ENCODE measurements at regions not wholly inside any gene's neighbourhood (a gene's known extent, or its start where the extent isn't known, plus 50 kb on each side); places are given as distances from the start of the nearest gene placed in this dataset.
"Not testable (repeated sequence)": the region's sequence is repeated elsewhere in the genome, so short reads cannot be mapped to it uniquely, and the experiment has no call there.

DNA sequence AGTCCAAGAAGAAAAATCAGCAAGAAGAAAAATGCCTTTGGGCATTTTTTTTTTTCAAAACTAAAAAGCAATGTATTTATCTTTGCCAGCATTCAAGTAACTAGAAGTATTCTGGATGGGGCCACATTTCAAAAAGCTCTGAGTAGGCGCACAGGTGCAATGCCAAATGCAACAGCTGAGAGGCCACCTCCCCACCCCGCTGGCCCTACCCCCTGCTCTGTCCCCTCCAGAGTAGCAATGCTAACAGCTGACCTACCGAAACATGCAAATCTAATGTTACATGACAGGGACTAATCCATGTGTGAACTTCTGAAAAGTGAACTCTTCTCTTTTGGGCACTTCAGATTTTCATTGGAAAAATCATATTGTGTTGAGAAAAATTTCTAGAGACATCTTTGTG, 153.7 kb upstream of the SLC38A2 start:
- DNase-seq (ENCODE audit: insufficient read length, low spot score): no peak
- no peak for FAIRE-seq

DNA sequence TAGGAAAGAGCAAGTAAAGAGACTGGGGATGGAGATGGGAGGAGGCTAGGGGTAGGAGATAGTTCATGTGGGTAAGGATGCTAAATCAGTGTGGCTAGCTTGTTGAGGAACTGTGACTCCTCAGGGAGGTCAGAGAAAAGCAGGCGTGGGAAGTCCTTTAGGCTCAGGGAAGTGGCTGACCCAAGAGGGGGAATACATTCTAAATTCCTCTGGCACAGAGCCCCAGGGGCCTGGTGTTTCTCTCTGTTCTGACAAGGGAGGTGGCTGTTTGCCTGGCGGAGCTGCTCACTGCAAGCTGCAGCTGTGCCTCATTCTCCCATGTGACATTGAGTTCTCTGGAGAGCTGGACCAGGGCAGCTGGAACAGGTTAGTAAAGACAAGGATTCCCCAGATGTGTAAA, 152.2 kb upstream of the SLC38A2 start:
- no peak for FAIRE-seq

DNA sequence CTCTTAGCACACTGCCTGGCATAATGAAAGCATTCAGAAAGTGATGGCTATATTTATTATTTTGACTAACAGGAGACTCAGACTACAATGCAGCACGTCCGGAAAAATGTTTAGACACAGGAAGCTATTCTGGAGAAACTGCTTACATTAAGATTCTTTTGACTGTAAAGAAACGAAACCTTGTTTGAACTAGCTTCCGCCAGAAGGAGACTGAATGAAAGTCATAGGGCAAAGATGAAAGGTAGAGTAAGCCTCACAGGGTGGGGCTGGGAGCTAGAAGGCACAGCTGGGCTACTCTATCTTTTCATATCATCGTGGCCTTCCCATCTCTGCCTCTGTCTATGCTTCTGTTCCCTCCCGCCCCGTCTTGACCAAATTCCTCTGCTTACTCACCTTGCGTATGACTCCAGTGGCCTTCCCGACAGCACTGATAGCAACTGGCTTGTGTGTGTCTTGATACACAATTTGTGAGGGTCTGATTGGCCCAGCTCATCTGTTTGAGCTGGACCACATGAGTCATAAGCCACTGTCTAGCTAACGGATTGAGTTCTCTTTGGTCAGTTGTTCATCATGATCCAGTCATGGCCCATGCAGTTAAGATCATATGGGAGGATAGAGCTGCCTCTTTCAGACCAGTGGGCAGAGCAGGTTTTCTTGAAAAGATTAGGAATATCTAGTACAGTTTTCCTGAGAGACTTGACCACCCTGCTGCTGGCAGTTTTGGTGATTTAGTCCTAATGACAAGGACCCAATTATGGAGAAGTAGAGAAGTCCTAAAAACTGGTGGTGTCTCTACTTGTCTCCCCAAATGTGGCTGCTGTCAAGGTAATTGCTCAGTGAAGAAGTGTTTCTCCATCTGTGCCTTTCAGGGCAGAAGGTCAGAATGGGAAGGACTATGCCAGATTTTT, 151.5 kb upstream of the SLC38A2 start:
- DNase-seq (ENCODE audit: insufficient read length, low spot score) (no peak), FAIRE-seq (no peak)

More for the DNA sequence above, 152.2 kb upstream of the SLC38A2 start:
- DNase-seq (ENCODE audit: insufficient read length, low spot score): no peak

DNA sequence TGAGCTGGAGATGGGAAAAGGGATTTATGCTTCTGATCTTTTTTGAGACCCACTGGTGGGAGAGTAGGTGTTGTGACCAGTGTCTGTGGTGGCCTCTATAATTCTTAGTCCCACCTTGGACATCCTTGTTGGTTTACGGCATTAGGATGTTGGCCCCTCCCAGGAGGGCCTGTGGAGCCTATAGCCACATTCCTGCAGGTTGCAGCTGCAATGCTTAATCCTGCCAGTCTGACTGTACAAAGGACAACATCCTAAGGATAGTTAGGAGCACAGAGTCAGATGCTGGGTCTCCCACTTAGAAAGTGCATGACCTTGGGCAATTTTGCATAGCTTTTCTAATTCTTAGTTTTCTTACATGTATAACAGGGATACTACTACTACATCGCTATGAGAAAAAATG, 150.9 kb upstream of the SLC38A2 start:
- DNase-seq (ENCODE audit: insufficient read length, low spot score) (no peak), FAIRE-seq (no peak)

DNA sequence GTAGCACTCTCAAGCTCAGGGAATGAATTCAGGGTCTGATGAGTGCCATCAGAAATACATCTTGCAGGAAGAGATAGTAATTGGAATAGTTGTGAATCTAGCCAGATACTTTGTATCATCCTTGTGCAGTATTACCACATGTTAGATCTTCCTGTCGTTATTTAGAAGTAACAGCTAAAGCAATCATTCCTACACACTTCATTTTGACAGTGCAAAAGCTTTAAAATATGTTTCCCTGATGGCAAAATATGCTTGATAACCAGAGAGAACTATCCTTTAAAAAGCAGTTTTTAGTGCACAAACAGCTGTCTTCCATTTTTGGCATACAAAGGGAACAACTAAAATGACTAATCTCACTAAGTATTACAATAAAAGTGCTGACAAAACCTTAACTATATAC, 149.5 kb upstream of the SLC38A2 start:
- no peak for FAIRE-seq
- DNase-seq (ENCODE audit: insufficient read length, low spot score): no peak

DNA sequence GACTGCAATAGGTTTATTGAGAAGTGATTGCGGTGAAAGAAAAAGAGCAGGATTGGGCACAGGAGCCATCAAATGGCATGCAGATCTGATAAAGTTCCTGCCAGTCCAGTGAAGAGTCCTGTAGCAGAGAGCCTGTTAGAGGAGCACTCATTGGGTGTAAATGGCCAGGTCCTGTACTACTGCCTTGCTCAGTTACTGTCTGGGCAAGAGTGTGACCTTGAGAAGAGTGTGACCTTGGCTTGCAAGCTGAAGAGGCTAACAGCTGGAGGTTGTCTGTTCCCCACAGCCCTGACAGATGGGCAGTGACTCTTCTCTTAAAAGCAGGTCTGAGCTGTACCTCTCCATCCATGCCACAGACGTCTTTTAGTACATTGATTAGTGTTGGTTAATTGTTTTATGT, 148.6 kb upstream of the SLC38A2 start:
- no peak for FAIRE-seq
- no peak for DNase-seq (ENCODE audit: insufficient read length, low spot score)

GRCh38 chr12:46519407-46519806, 146.8 kb upstream of the SLC38A2 start:
- no peak for FAIRE-seq
- DNase-seq (ENCODE audit: insufficient read length, low spot score): no peak

DNA sequence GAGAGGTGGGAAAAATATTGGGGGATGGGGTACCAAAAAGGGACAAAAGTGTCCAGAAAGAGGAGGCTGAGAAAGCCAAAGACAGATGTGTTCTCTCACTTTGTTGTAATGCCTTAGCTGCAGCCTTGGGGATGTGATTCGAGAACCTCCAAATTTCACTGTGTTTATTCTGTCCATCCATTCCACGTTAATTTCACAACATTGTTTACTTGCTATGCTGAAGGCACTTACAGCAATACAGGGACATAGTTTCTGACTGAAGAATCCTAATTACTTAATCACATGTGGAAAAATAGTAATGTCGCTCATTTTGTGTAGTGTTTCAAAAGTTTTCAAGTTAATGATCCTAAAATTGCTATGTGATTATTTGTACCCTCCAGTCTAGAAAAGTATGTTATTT, 146.2 kb upstream of the SLC38A2 start:
- DNase-seq (ENCODE audit: insufficient read length, low spot score) (no peak), FAIRE-seq (no peak)

- no peak for FAIRE-seq
- no peak for DNase-seq (ENCODE audit: insufficient read length, low spot score)
Observed at GRCh38 chr12:46518169-46518568, 145.6 kb upstream of the SLC38A2 start.

- FAIRE-seq: peak; percentile 33
- DNase-seq (ENCODE audit: insufficient read length, low spot score): no peak
Observed at GRCh38 chr12:46517579-46517962, 145.0 kb upstream of the SLC38A2 start.

- DNase-seq (ENCODE audit: insufficient read length, low spot score) (peak; percentile 31), FAIRE-seq (peak; percentile 95)
Observed at GRCh38 chr12:46516933-46517578, 144.5 kb upstream of the SLC38A2 start.

GRCh38 chr12:46516238-46516932, 143.8 kb upstream of the SLC38A2 start:
- FAIRE-seq (peak; percentile 53), DNase-seq (ENCODE audit: insufficient read length, low spot score) (no peak)

- DNase-seq (ENCODE audit: insufficient read length, low spot score) (no peak), FAIRE-seq (no peak)
Observed at GRCh38 chr12:46515829-46516228, 143.3 kb upstream of the SLC38A2 start.

DNA sequence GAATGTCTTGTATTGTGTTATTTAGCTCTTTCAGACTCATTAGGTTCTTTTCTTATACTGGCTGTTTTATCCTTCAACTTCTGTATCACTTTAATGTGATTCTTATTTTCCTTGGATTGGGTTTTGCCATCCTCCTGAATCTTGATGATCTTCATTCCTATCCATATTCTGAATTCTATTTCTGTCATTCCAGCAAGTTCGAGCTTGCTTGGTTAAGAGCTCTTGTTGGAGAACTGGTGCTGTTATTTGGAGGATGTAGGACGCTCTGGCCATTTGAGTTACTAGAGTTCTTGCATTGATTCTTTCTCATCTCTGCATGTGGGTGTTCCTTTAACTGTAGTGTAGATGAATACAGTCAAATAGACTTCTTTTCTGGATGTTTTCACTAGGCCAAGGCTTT, 142.3 kb upstream of the SLC38A2 start:
- FAIRE-seq: no peak
- DNase-seq (ENCODE audit: insufficient read length, low spot score): no peak

GRCh38 chr12:46510257-46510656, 137.7 kb upstream of the SLC38A2 start:
- not testable (repeated sequence) for FAIRE-seq

GRCh38 chr12:46509135-46509534, 136.6 kb upstream of the SLC38A2 start:
- no peak for DNase-seq (ENCODE audit: insufficient read length, low spot score)
- FAIRE-seq: no peak

More at GRCh38 chr12:46510257-46510656, 137.7 kb upstream of the SLC38A2 start:
- not testable (repeated sequence) for DNase-seq (ENCODE audit: insufficient read length, low spot score)

DNA sequence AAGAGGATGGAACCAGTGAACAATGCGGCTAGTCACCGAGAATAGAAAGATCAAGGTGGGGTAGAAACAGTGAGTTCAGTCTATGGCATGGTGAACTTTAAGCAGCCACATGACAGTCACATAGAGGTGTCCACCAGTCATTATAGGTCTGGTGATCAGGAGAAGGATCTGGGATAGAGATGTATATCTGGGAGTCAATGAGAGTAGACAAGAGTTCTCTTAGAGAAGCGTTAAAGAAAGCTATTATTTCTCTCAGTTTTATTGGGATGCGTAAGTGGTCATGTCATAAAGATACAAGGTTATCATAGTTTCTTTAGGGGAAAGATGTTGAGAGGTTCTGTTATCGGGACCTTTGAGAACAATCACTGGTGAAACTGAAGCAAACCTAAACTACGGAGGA, 136.1 kb upstream of the SLC38A2 start:
- FAIRE-seq (no peak), DNase-seq (ENCODE audit: insufficient read length, low spot score) (no peak)

DNA sequence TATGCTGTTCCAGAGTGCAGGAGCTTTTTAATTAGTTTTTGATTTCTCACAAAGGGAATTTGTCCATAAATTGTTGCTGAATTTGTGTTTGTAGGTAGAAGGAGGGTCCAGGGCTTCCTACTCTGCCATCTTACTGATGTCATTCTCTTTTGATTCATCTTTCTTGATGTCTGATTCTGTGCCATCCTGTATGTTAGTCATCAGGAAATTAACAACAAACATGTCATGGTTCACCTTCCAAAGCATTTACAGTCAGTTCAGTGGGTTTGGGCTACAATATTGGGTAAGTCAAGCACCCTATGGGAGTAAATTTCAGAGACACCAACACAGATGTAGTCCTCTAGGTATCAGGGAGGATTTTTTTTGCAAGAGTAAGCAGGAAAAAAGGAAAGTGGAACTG, 135.2 kb upstream of the SLC38A2 start:
- FAIRE-seq (no peak), DNase-seq (ENCODE audit: insufficient read length, low spot score) (no peak)

GRCh38 chr12:46506961-46507360, 134.4 kb upstream of the SLC38A2 start:
- no peak for FAIRE-seq
- no peak for DNase-seq (ENCODE audit: insufficient read length, low spot score)

GRCh38 chr12:46506198-46506597, 133.6 kb upstream of the SLC38A2 start:
- FAIRE-seq (peak; percentile 26), DNase-seq (ENCODE audit: insufficient read length, low spot score) (no peak)

DNA sequence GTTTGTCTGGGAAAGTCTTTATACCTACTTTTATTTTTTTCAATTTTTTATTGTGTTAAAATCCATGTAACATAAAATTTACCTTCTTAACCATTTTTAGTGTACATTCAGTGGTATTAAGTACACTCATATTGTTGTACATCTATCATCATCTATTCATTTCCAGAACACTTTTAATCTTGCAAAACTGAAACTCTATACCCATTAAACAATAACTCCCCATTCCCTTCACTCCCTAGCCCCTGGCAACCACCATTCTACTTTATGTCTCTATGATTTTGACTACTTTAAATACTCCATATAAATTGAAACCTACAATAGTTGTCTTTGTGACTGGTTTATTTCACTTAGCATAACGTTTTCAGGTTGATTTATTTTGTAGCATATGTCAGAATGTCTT, 131.9 kb upstream of the SLC38A2 start:
- peak; percentile 52 for FAIRE-seq
- DNase-seq (ENCODE audit: insufficient read length, low spot score): no peak
